Tibial artery (tissue), 4 donors: ENCODE measurements at regions not wholly inside any gene's neighbourhood (a gene's known extent, or its start where the extent isn't known, plus 50 kb on each side); places are given as distances from the start of the nearest gene placed in this dataset.

Experiments used
- DNase-seq, 2 donors: peaks; one replicate each; pipeline ENCODE4 v3.0.0-alpha.2; 2019
- H3K27ac ChIP-seq, 2 donors: fragments of 200-600 bp; sonication (generic) in 1 of 2; 1 replicate in 1 of 2; 2 replicates in 1 of 2; pipeline ENCODE4 v1.5.1; 2018 to 2019; ENCODE audit warnings: mild to moderate bottlenecking in 1 of 2
- H3K27me3 ChIP-seq, 2 donors: fragments of 200-600 bp; sonication (generic) in 1 of 2; one replicate each; pipeline versions ENCODE4 v1.5.1 to v1.6.0; 2016 to 2019
- H3K36me3 ChIP-seq, 3 donors: fragments of 200-600 bp; sonication (generic) in 2 of 3; one replicate each; pipeline ENCODE4 v1.5.1; 2016 to 2019; ENCODE audit warnings: mild to moderate bottlenecking in 2 of 3
- H3K4me1 ChIP-seq, 4 donors: fragments of 200-600 bp; sonication (generic) in 2 of 4; 1 replicate in 3 of 4; 2 replicates in 1 of 4; pipeline ENCODE4 v1.5.1; 2016 to 2019
- H3K4me3 ChIP-seq, 2 donors: fragments of 200-600 bp; sonication (generic) in 1 of 2; 1 replicate in 1 of 2; 2 replicates in 1 of 2; pipeline ENCODE4 v1.5.1; 2018 to 2019; ENCODE audit warnings: mild to moderate bottlenecking in 2 of 2
- H3K9me3 ChIP-seq, 3 donors: fragments of 200-600 bp; sonication (generic) in 1 of 3; one replicate each; pipeline ENCODE4 v1.5.1; 2016 to 2019
- intact Hi-C: fragments of 100-400 bp; cut with DNase I; formaldehyde crosslinking; loops from one replicate; pipeline ENCODE4 v1.15.0; 2023; ENCODE audit warnings: low total_unique reads
- TF ChIP-seq, protein P1 (sequence below), 2 experiments: fragments of 200-600 bp in 1 of 2; fragments of 450-650 bp in 1 of 2; IDR thresholded peaks; one replicate each; pipeline ENCODE4 v1.5.1; 2017 to 2019; ENCODE audit warnings: antibody characterized with exemption in 2 of 2, mild to moderate bottlenecking in 1 of 2, moderate library complexity in 1 of 2

GRCh38 chr6:50602292-50602691 lies 111.0 kb upstream of the TFAP2D start:
- no peak for DNase-seq
- no peaks in the 10 kb centered on the region for H3K36me3 ChIP-seq
- H3K4me3 ChIP-seq, result no peak overlapping the region
- TF ChIP-seq, protein P1, sequence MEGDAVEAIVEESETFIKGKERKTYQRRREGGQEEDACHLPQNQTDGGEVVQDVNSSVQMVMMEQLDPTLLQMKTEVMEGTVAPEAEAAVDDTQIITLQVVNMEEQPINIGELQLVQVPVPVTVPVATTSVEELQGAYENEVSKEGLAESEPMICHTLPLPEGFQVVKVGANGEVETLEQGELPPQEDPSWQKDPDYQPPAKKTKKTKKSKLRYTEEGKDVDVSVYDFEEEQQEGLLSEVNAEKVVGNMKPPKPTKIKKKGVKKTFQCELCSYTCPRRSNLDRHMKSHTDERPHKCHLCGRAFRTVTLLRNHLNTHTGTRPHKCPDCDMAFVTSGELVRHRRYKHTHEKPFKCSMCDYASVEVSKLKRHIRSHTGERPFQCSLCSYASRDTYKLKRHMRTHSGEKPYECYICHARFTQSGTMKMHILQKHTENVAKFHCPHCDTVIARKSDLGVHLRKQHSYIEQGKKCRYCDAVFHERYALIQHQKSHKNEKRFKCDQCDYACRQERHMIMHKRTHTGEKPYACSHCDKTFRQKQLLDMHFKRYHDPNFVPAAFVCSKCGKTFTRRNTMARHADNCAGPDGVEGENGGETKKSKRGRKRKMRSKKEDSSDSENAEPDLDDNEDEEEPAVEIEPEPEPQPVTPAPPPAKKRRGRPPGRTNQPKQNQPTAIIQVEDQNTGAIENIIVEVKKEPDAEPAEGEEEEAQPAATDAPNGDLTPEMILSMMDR (IDR thresholded peaks at IDR 0.05), result peak; percentile 36 to 62
- no peaks in the 10 kb centered on the region for H3K9me3 ChIP-seq
- no peaks in the 10 kb centered on the region for H3K4me1 ChIP-seq
- H3K27me3 ChIP-seq, result no peaks in the 10 kb centered on the region
- intact Hi-C loops, result no loop called here
- no peak overlapping the region for H3K27ac ChIP-seq

- DNase-seq, result no peak
- TF ChIP-seq, protein P1 (IDR thresholded peaks at IDR 0.05), result no peak
- Histone ChIP-seq H3K4me3 (no peak overlapping the region), H3K4me1 (no peaks in the 10 kb centered on the region), H3K27ac (no peak overlapping the region), H3K27me3 (no peaks in the 10 kb centered on the region), H3K36me3 (no peaks in the 10 kb centered on the region), H3K9me3 (no peaks in the 10 kb centered on the region)
- intact Hi-C loops, result no loop called here
These were observed 104.9 kb upstream of the TFAP2D start for GRCh38 chr6:50608421-50608820.

GRCh38 chr6:50610562-50610961 lies 102.8 kb upstream of the TFAP2D start:
- Histone ChIP-seq H3K9me3 (no peaks in the 10 kb centered on the region), H3K36me3 (no peaks in the 10 kb centered on the region), H3K27me3 (no peaks in the 10 kb centered on the region), H3K4me3 (no peak overlapping the region), H3K27ac (no peak overlapping the region), H3K4me1 (no peaks in the 10 kb centered on the region)
- TF ChIP-seq, protein P1 (IDR thresholded peaks at IDR 0.05), result no peak
- no peak for DNase-seq
- intact Hi-C loops, result no loop called here

GRCh38 chr6:50635429-50635828 lies 77.9 kb upstream of the TFAP2D start:
- TF ChIP-seq, protein P1 (IDR thresholded peaks at IDR 0.05), result no peak
- Histone ChIP-seq H3K9me3 (no peaks in the 10 kb centered on the region), H3K27ac (no peak overlapping the region), H3K27me3 (no peaks in the 10 kb centered on the region), H3K4me1 (no peaks in the 10 kb centered on the region), H3K36me3 (no peaks in the 10 kb centered on the region), H3K4me3 (no peak overlapping the region)
- intact Hi-C loops, result no loop called here
- DNase-seq, result no peak

DNA sequence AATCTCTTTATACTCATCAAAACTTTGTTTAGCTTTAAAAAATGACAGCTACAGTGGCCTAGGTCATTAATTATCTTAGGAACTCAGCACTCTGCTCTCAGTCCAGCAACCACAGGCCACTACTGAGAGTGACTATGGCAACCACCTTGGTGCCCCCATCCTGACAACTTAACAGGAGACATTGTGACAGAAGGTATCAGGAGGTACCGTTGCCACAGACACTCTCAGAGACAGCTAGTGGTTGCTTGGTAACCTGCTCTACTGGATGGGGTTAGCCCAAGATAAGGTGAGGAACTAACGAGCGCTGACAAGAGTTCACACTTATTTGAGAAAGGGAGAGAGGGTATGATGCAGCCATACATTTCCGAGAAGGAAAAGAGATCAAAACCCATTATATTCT lies 76.1 kb upstream of the TFAP2D start:
- Histone ChIP-seq H3K27me3 (no peaks in the 10 kb centered on the region), H3K4me1 (no peaks in the 10 kb centered on the region), H3K27ac (no peak overlapping the region), H3K36me3 (no peaks in the 10 kb centered on the region), H3K9me3 (no peaks in the 10 kb centered on the region), H3K4me3 (no peak overlapping the region)
- DNase-seq, result no peak
- intact Hi-C loops, result no loop called here
- TF ChIP-seq, protein P1 (IDR thresholded peaks at IDR 0.05), result no peak

DNA sequence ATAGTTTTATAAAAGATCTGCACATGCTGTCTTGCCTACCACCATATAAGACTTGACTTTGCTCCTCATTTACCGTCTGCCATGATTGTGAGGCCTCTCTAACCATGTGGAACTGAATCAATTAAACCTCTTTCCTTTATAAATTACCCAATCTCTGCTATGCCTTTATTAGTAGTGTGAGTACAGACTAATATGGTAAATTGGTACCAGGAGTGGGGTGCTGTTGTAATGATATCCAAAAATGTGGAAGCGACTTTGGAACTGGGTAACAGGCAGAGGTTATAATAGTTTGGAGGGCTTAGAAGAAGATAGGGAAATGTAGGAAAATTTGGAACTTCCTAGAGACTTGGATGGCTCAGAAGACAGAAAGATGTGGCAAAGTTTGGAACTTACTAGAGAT lies 64.2 kb upstream of the TFAP2D start:
- no peaks in the 10 kb centered on the region for H3K27me3 ChIP-seq
- H3K36me3 ChIP-seq, result no peaks in the 10 kb centered on the region
- no peaks in the 10 kb centered on the region for H3K4me1 ChIP-seq
- H3K9me3 ChIP-seq, result peaks cover 0 to 8% (median 7%) of the 10 kb centered on the region in 3 donors
- H3K27ac ChIP-seq, result no peak overlapping the region
- TF ChIP-seq, protein P1 (IDR thresholded peaks at IDR 0.05), result no peak
- DNase-seq, result no peak
- intact Hi-C loops, result no loop called here
- no peak overlapping the region for H3K4me3 ChIP-seq
